ENCODE measurements at regions not wholly inside any gene's neighbourhood (a gene's known extent, or its start where the extent isn't known, plus 50 kb on each side); places are given as distances from the start of the nearest gene placed in this dataset.
A peak's percentile ranks its signal among the peaks of the same experiment; 100 is the strongest.

GRCh38 chr13:90320664-90321063, 1026.8 kb upstream of the MIR17HG start:
- no peak overlapping the region for H3K27ac Mint-ChIP-seq
- no peaks in the 10 kb centered on the region for H3F3A ChIP-seq (ENCODE audit: low read depth)
- H3K36me3 Mint-ChIP-seq = no peaks in the 10 kb centered on the region
- H3K4me2 ChIP-seq = no peak overlapping the region
- H3K79me2 ChIP-seq (ENCODE audit: low read depth) = no peaks in the 10 kb centered on the region
- H3K4me1 Mint-ChIP-seq = peaks cover 18% of the 10 kb centered on the region
- H2AFZ ChIP-seq (replicated peaks) = no peak overlapping the region
- peaks cover 12% of the 10 kb centered on the region for H3K4me1 ChIP-seq
- H3K9me3 Mint-ChIP-seq = no peaks in the 10 kb centered on the region
- H4K20me1 ChIP-seq (ENCODE audit: low read depth) = no peaks in the 10 kb centered on the region
- H3K4me3 ChIP-seq = no peak overlapping the region
- H3K4me3 Mint-ChIP-seq = no peak overlapping the region
- DNase-seq (ENCODE audit: low spot score) = no peak
- no peaks in the 10 kb centered on the region for H3K9me3 ChIP-seq (ENCODE audit: low read depth)
- H3K36me3 ChIP-seq = no peaks in the 10 kb centered on the region
- no peak overlapping the region for H3K27ac ChIP-seq
- TF ChIP-seq EZH2 (IDR thresholded peaks at IDR 0.05) (no peak), EZH2phosphoT487 (IDR thresholded peaks at IDR 0.05) (no peak), CTCF (IDR thresholded peaks at IDR 0.05) (no peak)
- H3K27me3 Mint-ChIP-seq (ENCODE audit: insufficient read depth, low read depth) = no peaks in the 10 kb centered on the region
- H3K27me3 ChIP-seq = no peaks in the 10 kb centered on the region
- no peak overlapping the region for H3K9ac ChIP-seq

- Histone ChIP-seq H3K36me3 (no peaks in the 10 kb centered on the region), H3K79me2 (ENCODE audit: low read depth) (no peaks in the 10 kb centered on the region), H3K4me1 (peaks cover 9% of the 10 kb centered on the region), H3K27ac (no peak overlapping the region), H3F3A (ENCODE audit: low read depth) (no peaks in the 10 kb centered on the region), H2AFZ (replicated peaks) (no peak overlapping the region), H3K4me3 (no peak overlapping the region), H3K27me3 (no peaks in the 10 kb centered on the region), H3K4me2 (no peak overlapping the region), H4K20me1 (ENCODE audit: low read depth) (no peaks in the 10 kb centered on the region), H3K9ac (no peak overlapping the region), H3K9me3 (ENCODE audit: low read depth) (no peaks in the 10 kb centered on the region)
- no peaks in the 10 kb centered on the region for H3K9me3 Mint-ChIP-seq
- H3K27me3 Mint-ChIP-seq (ENCODE audit: insufficient read depth, low read depth) = no peaks in the 10 kb centered on the region
- H3K36me3 Mint-ChIP-seq = no peaks in the 10 kb centered on the region
- no peak overlapping the region for H3K4me3 Mint-ChIP-seq
- DNase-seq (ENCODE audit: low spot score) = peak; percentile 31
- H3K27ac Mint-ChIP-seq = no peak overlapping the region
- peaks cover 18% of the 10 kb centered on the region for H3K4me1 Mint-ChIP-seq
- TF ChIP-seq CTCF (IDR thresholded peaks at IDR 0.05) = no peak
- no peak for TF ChIP-seq EZH2phosphoT487 (IDR thresholded peaks at IDR 0.05)
- no peak for TF ChIP-seq EZH2 (IDR thresholded peaks at IDR 0.05)
Measured at GRCh38 chr13:90321281-90321931, 1026.1 kb upstream of the MIR17HG start.

- H3K4me1 ChIP-seq = no peaks in the 10 kb centered on the region
- H3K4me3 Mint-ChIP-seq = no peak overlapping the region
- H3K36me3 Mint-ChIP-seq = no peaks in the 10 kb centered on the region
- H3K4me2 ChIP-seq = no peak overlapping the region
- H3K27me3 Mint-ChIP-seq (ENCODE audit: insufficient read depth, low read depth) = no peaks in the 10 kb centered on the region
- no peaks in the 10 kb centered on the region for H3K9me3 Mint-ChIP-seq
- DNase-seq (ENCODE audit: low spot score) = no peak
- no peak overlapping the region for H2AFZ ChIP-seq (replicated peaks)
- H3K9ac ChIP-seq = no peak overlapping the region
- H3F3A ChIP-seq (ENCODE audit: low read depth) = no peaks in the 10 kb centered on the region
- no peak overlapping the region for H3K27ac ChIP-seq
- no peaks in the 10 kb centered on the region for H3K36me3 ChIP-seq
- no peaks in the 10 kb centered on the region for H4K20me1 ChIP-seq (ENCODE audit: low read depth)
- H3K4me1 Mint-ChIP-seq = no peaks in the 10 kb centered on the region
- H3K27me3 ChIP-seq = no peaks in the 10 kb centered on the region
- H3K79me2 ChIP-seq (ENCODE audit: low read depth) = no peaks in the 10 kb centered on the region
- no peak overlapping the region for H3K4me3 ChIP-seq
- TF ChIP-seq CTCF (IDR thresholded peaks at IDR 0.05) (no peak), EZH2phosphoT487 (IDR thresholded peaks at IDR 0.05) (no peak)
- H3K27ac Mint-ChIP-seq = no peak overlapping the region
- no peaks in the 10 kb centered on the region for H3K9me3 ChIP-seq (ENCODE audit: low read depth)
Measured at GRCh38 chr13:90329641-90330040, 1017.8 kb upstream of the MIR17HG start.

All from neural progenitor cell (in vitro differentiated cells).